K562 (cell line): ENCODE measurements at regions not wholly inside any gene's neighbourhood (a gene's known extent, or its start where the extent isn't known, plus 50 kb on each side); places are given as distances from the start of the nearest gene placed in this dataset.
A peak's percentile ranks its signal among the peaks of the same experiment; 100 is the strongest.

Experiments
- ATAC-seq: fragments of 200-7000 bp; cut with Tn5 transposase; 3 replicates; pipeline ENCODE4 v1.9.1; 2020; ENCODE audit warnings: moderate library complexity
- BruUV-seq: library from RNA; stranded (reverse); fragments of 400-500 nt; replicated peaks from 2 replicates; lab custom pipeline; 2021; lab: Mats Ljungman, UMichigan
- CTCF ChIA-PET: fragments of 300-600 bp; formaldehyde crosslinking; extraction: SDS; loops from one replicate; lab custom pipeline; 2021; ENCODE audit warnings: low intra/inter-chr PET ratio; lab: Yijun Ruan, JAX
- POLR2A ChIA-PET: fragments of 300-600, 350-650 bp; sonication (Branson Sonifier 250); formaldehyde crosslinking; extraction: SDS; loops from one replicate; lab custom pipeline; 2021; ENCODE audit warnings: antibody characterized with exemption, inconsistent platforms; lab: Yijun Ruan, JAX
- DNase-seq, 4 experiments: peaks; one replicate each; pipeline versions ENCODE4 v3.0.0 to v3.0.0-alpha.2; 2011 to 2018; ENCODE audit warnings: low spot score in 3 of 4, mixed read lengths in 3 of 4; ENCODE audit errors: extremely low read depth in 1 of 4
- FAIRE-seq: peaks from 2 replicates; lab custom pipeline; 2011; peaks lifted over from hg19 to GRCh38; lab: Jason Lieb, UNC
- H2AFZ ChIP-seq: 2 replicates; pipeline ENCODE4 v1.6.0; 2011; ENCODE audit warnings: low read depth, low read length, control low read depth, inconsistent platforms
- H3K27ac ChIP-seq: fragments of 200-600 bp; 3 replicates; pipeline ENCODE4 v1.8.0; 2011; ENCODE audit warnings: low read depth, mild to moderate bottlenecking, control low read depth, inconsistent platforms, low read length, moderate library complexity, mixed read lengths; ENCODE audit errors: extremely low read depth
- H3K27me3 ChIP-seq, 2 experiments: fragments of 300-600 bp in 1 of 2; 2 replicates in 1 of 2; 3 replicates in 1 of 2; pipeline versions ENCODE4 v1.6.0 to v1.8.0; 2011; ENCODE audit warnings: inconsistent platforms in 2 of 2, low read length in 2 of 2, mild to moderate bottlenecking in 1 of 2, mixed read lengths in 1 of 2, moderate library complexity in 1 of 2; ENCODE audit not compliant: control insufficient read depth in 2 of 2, insufficient read depth in 2 of 2
- H3K36me3 ChIP-seq: fragments of 300-600 bp; 3 replicates; pipeline ENCODE4 v1.8.0; 2011; ENCODE audit warnings: mild to moderate bottlenecking, low read length, inconsistent platforms; ENCODE audit not compliant: control insufficient read depth, insufficient read depth
- H3K4me1 ChIP-seq, 2 experiments: fragments of 200-600 bp in 1 of 2; replicated peaks in 1 of 2; 2 replicates in 1 of 2; 3 replicates in 1 of 2; pipeline versions ENCODE4 v1.5.1 to v1.8.0; 2011; ENCODE audit warnings: inconsistent platforms in 2 of 2, low read length in 2 of 2, mild to moderate bottlenecking in 1 of 2, mixed read lengths in 1 of 2, moderate library complexity in 1 of 2; ENCODE audit not compliant: control insufficient read depth in 2 of 2, insufficient read depth in 2 of 2
- H3K4me2 ChIP-seq: 2 replicates; pipeline ENCODE4 v1.6.1; 2011; ENCODE audit warnings: low read length, control low read depth, inconsistent platforms, mixed read lengths; ENCODE audit not compliant: insufficient read depth
- H3K4me3 ChIP-seq: fragments of 200-600 bp; sonication (generic), shearing (Covaris generic); 2 replicates; pipeline ENCODE4 v1.5.1; 2016; ENCODE audit warnings: control low read depth, inconsistent platforms
- H3K79me2 ChIP-seq: fragments of 200-600 bp; 3 replicates; pipeline ENCODE4 v1.8.0; 2011; ENCODE audit warnings: low read length, inconsistent platforms; ENCODE audit not compliant: control insufficient read depth, insufficient read depth
- H3K9ac ChIP-seq, 2 experiments: 2 replicates each; pipeline versions ENCODE4 v1.6.0 to v1.6.1; 2011; ENCODE audit warnings: low read depth in 2 of 2, low read length in 2 of 2, control low read depth in 1 of 2, inconsistent platforms in 1 of 2, mild to moderate bottlenecking in 1 of 2, mixed read lengths in 1 of 2; ENCODE audit not compliant: insufficient read depth in 1 of 2
- H3K9me1 ChIP-seq: one replicate; pipeline ENCODE4 v1.6.0; 2011; ENCODE audit warnings: inconsistent platforms, mild to moderate bottlenecking, low read length, moderate library complexity; ENCODE audit not compliant: control insufficient read depth, insufficient read depth
- H3K9me3 ChIP-seq: replicated peaks from 2 replicates; pipeline ENCODE4 v1.5.1; 2011; ENCODE audit warnings: low read depth, low read length, inconsistent platforms; ENCODE audit not compliant: control insufficient read depth, insufficient read depth
- H4K20me1 ChIP-seq: replicated peaks from 2 replicates; pipeline ENCODE4 v1.6.1; 2011; ENCODE audit warnings: low read length, inconsistent platforms, mixed read lengths; ENCODE audit not compliant: control insufficient read depth, insufficient read depth
- ATF2 ChIP-seq: sonication (generic); formaldehyde crosslinking; IDR thresholded peaks from 2 replicates; pipeline ENCODE4 v1.8.1; 2022; ENCODE audit warnings: missing genetic modification reagents
- DEAF1 ChIP-seq: fragments of 450-650 bp; formaldehyde crosslinking; IDR thresholded peaks from 2 replicates; pipeline ENCODE4 v1.4.0; 2020; ENCODE audit warnings: mild to moderate bottlenecking, moderate library complexity
- ELF4 ChIP-seq: fragments of 450-650 bp; formaldehyde crosslinking; IDR thresholded peaks from 2 replicates; pipeline ENCODE4 v1.4.0; 2022; ENCODE audit warnings: missing genetic modification characterization
- ELK1 ChIP-seq: sonication (generic); formaldehyde crosslinking; IDR thresholded peaks from 2 replicates; pipeline ENCODE4 v1.8.1; 2022; ENCODE audit warnings: missing genetic modification reagents
- EP300 ChIP-seq: IDR thresholded peaks from 2 replicates; pipeline ENCODE4 v1.6.1; 2012; ENCODE audit warnings: low read length, improper control_type of control experiment
- HCFC1 ChIP-seq: IDR thresholded peaks from 2 replicates; pipeline ENCODE4 v1.6.1; 2012; ENCODE audit warnings: low read depth, low read length, improper control_type of control experiment
- NEUROD1 ChIP-seq: fragments of 150-350 bp; IDR thresholded peaks from 2 replicates; pipeline ENCODE4 v1.6.1; 2014; ENCODE audit warnings: borderline replicate concordance, low read length, low read depth; ENCODE audit not compliant: partially characterized antibody
- YY1 ChIP-seq, 3 experiments: IDR thresholded peaks; 2 replicates each; pipeline ENCODE4 v1.6.1; 2011; ENCODE audit warnings: low read length in 2 of 3, mild to moderate bottlenecking in 2 of 3, moderate library complexity in 2 of 3, borderline replicate concordance in 1 of 3, control low read depth in 1 of 3, low read depth in 1 of 3; ENCODE audit not compliant: insufficient read depth in 3 of 3, insufficient replicate concordance in 2 of 3, control insufficient read depth in 1 of 3, insufficient read length in 1 of 3; ENCODE audit errors: extremely low read depth in 1 of 3
- ZNF324 ChIP-seq: fragments of 250-450 bp; sonication (Bioruptor Pico); IDR thresholded peaks from 2 replicates; pipeline ENCODE4 v1.4.0; 2020; ENCODE audit warnings: mild to moderate bottlenecking
- ZNF639 ChIP-seq, 2 experiments: fragments of 200-800 bp in 1 of 2; sonication (Bioruptor generic) in 1 of 2; sonication (generic) in 1 of 2; formaldehyde crosslinking in 1 of 2; IDR thresholded peaks in 1 of 2; conservative IDR thresholded peaks in 1 of 2; 2 replicates each; pipeline versions ENCODE4 v1.5.0 to v1.6.1; 2016 to 2020; ENCODE audit warnings: missing compliant biosample characterization in 1 of 2, missing genetic modification characterization in 1 of 2, missing genetic modification reagents in 1 of 2
- ZNF766 ChIP-seq: fragments of 200-800 bp; sonication (Bioruptor generic); conservative IDR thresholded peaks from 2 replicates; pipeline ENCODE4 v1.6.1; 2016; ENCODE audit warnings: missing genetic modification characterization, missing compliant biosample characterization
- WGBS: fragments of 100-300 bp; shearing (Covaris generic); methylation state at CpG from one replicate; pipeline ENCODE4 v1.1.6; 2016; ENCODE audit warnings: low coverage, mixed read lengths; ENCODE audit not compliant: insufficient coverage; ENCODE audit errors: missing lambda C conversion rate; 5-methylcytosine and 5-hydroxymethylcytosine counted together
- in situ Hi-C: fragments of 300-500 bp; cut with MboI; formaldehyde crosslinking; loops from 4 replicates; pipeline ENCODE4 v1.15.0; 2018; ENCODE audit warnings: inconsistent platforms, mixed read lengths
- intact Hi-C: fragments of 100-400 bp; cut with micrococcal nuclease; formaldehyde crosslinking; loops from 2 replicates; pipeline ENCODE4 v1.14.2; 2022
- TF ChIP-seq, protein P1 (sequence below): fragments of 250-450 bp; sonication (Bioruptor Pico); IDR thresholded peaks from 2 replicates; pipeline ENCODE4 v1.5.0; 2020; ENCODE audit warnings: mild to moderate bottlenecking

DNA sequence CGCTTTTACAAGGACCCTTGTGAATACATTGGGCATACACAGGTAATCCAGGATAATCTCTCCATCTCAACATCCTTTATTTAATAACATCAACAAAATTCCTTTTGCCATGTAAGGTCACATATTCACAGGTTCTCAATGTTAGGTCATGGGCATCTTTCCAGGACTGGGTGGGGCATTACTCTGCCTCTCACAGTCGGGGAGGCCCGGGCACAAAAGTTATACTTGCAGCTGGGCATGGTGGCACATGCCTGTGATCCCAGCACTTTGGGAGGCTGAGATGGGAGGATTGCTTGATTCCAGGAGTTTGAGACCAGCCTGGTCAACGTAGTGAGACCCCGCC is 93.7 kb upstream of the AP1S2 start (continued):
- no peak for TF ChIP-seq NEUROD1
- no peak for TF ChIP-seq ELK1 (CRISPR knock-in tag)

DNA sequence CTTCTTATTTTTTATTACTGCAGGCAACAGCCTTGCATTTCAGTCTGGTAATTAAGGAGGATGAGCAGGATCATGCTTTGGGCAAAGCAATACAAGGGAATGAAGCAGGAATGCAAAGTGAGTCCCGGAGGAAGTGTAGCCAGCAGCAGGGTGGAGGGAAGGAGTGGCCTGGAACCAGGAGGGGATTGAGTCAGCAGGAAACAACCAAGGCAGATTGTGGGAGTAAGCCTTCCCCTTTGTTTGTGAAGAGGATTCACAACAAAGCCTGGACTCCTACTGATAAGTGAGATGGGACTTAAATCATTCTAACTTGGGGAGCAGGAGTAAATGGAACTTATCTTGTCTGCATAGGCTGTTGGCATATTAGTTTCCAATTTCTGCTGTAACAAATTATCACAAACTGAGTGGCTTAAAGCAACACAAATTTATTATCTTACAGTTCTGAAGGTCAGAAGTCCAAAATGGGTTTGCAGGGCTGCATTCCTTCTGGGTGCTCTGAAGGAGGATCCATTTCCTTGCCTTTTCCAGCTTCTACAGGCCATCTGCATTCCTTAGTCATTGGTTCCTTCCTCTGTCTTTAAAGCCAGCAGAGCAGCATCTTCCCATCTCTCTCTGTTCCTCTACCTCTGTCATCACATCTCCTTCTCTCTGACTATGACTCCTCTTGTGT is 93.2 kb upstream of the AP1S2 start:
- peaks cover 0 to 20% of the 10 kb centered on the region in 2 experiments; a peak in 4 of 5 replicates for H3K4me1 ChIP-seq
- no peak overlapping the region for H2AFZ ChIP-seq
- POLR2A ChIA-PET, result no interaction called here
- CTCF ChIA-PET, result no interaction called here
- no peaks in the 10 kb centered on the region for H3K27me3 ChIP-seq
- H4K20me1 ChIP-seq, result no peaks in the 10 kb centered on the region
- H3K4me3 ChIP-seq, result no peak overlapping the region
- H3K36me3 ChIP-seq, result no peaks in the 10 kb centered on the region
- WGBS, result 0% methylated on average over 1 of the region's 1 CpG
- DNase-seq (peak; percentile 6 to 62 (median 21)), ATAC-seq (peak; percentile 79), FAIRE-seq (peak; percentile 88)
- no peaks in the 10 kb centered on the region for H3K9me1 ChIP-seq
- H3K4me2 ChIP-seq, result peak overlapping the region; percentile 37; the same call in 1 of the 2 replicates
- no TSS peak for BruUV-seq
- no peaks in the 10 kb centered on the region for H3K9me3 ChIP-seq
- no peak overlapping the region for H3K9ac ChIP-seq
- H3K27ac ChIP-seq, result no peak overlapping the region
- in situ Hi-C loops, result no loop called here
- no peaks in the 10 kb centered on the region for H3K79me2 ChIP-seq
- intact Hi-C loops, result no loop called here
- TF ChIP-seq ELF4 (CRISPR knock-in tag) (no peak), ATF2 (CRISPR knock-in tag) (no peak), HCFC1 (no peak), ZNF766 (CRISPR knock-in tag) (no peak), ZNF639 (CRISPR knock-in tag; conservative IDR thresholded peaks at IDR 0.05 in 1 of 2, IDR thresholded peaks at IDR 0.05 in 1 of 2) (no peak), YY1 (IDR thresholded peaks at IDR 0.05; ENCODE audit: borderline replicate concordance in 1 of 3, control insufficient read depth in 1 of 3, extremely low read depth in 1 of 3, insufficient read depth in 3 of 3, insufficient read length in 1 of 3, insufficient replicate concordance in 2 of 3, low read depth in 1 of 3, low read length in 2 of 3) (no peak), DEAF1 (no peak), ZNF324 (no peak), EP300 (peak; percentile 77)
- TF ChIP-seq, protein P1, sequence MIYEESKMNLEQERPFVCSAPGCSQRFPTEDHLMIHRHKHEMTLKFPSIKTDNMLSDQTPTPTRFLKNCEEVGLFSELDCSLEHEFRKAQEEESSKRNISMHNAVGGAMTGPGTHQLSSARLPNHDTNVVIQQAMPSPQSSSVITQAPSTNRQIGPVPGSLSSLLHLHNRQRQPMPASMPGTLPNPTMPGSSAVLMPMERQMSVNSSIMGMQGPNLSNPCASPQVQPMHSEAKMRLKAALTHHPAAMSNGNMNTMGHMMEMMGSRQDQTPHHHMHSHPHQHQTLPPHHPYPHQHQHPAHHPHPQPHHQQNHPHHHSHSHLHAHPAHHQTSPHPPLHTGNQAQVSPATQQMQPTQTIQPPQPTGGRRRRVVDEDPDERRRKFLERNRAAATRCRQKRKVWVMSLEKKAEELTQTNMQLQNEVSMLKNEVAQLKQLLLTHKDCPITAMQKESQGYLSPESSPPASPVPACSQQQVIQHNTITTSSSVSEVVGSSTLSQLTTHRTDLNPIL (CRISPR knock-in tag), result no peak
